H1 (cell line): ENCODE measurements at regions not wholly inside any gene's neighbourhood (a gene's known extent, or its start where the extent isn't known, plus 50 kb on each side); places are given as distances from the start of the nearest gene placed in this dataset.

Experiments used
- CTCF ChIA-PET: fragments of 300-600 bp; sonication (Branson Sonifier 250); formaldehyde crosslinking; loops from one replicate; lab custom pipeline; 2021; ENCODE audit not compliant: partially characterized antibody; lab: Charles Lee
- POLR2A ChIA-PET: fragments of 300-600 bp; sonication (Branson Sonifier 250); formaldehyde crosslinking; loops from one replicate; lab custom pipeline; 2021; ENCODE audit warnings: inconsistent platforms; ENCODE audit not compliant: partially characterized antibody; lab: Charles Lee
- DNase-seq, 2 experiments: peaks; one replicate each; pipeline versions ENCODE4 v3.0.0 to v3.0.0-alpha.2; 2010 to 2022; ENCODE audit warnings: low spot score in 2 of 2, low read depth in 1 of 2, mixed read lengths in 1 of 2
- FAIRE-seq: peaks from 2 replicates; lab custom pipeline; 2011; peaks lifted over from hg19 to GRCh38; lab: Jason Lieb, UNC
- H2AFZ ChIP-seq: 2 replicates; pipeline ENCODE4 v1.8.1; 2012; ENCODE audit warnings: low read length, inconsistent platforms
- H2AK5ac ChIP-seq: 2 replicates; pipeline ENCODE4 v1.6.1; 2013; ENCODE audit warnings: low read depth, low read length
- H2BK120ac ChIP-seq: replicated peaks from 2 replicates; pipeline ENCODE3; 2013; ENCODE audit warnings: low read depth, low read length, inconsistent platforms
- H2BK12ac ChIP-seq: 2 replicates; pipeline ENCODE4 v1.6.1; 2013; ENCODE audit warnings: low read depth, low read length
- H2BK15ac ChIP-seq: 2 replicates; pipeline ENCODE4 v1.6.1; 2013; ENCODE audit warnings: low read length
- H2BK20ac ChIP-seq: 2 replicates; pipeline ENCODE4 v1.6.1; 2013; ENCODE audit warnings: low read length
- H2BK5ac ChIP-seq: 2 replicates; pipeline ENCODE4 v1.6.1; 2013; ENCODE audit warnings: low read depth, low read length
- H3K14ac ChIP-seq: 2 replicates; pipeline ENCODE4 v1.6.1; 2013; ENCODE audit warnings: inconsistent platforms; ENCODE audit not compliant: insufficient read length
- H3K18ac ChIP-seq: 2 replicates; pipeline ENCODE4 v1.6.1; 2013; ENCODE audit warnings: low read length; ENCODE audit errors: extremely low read depth
- H3K23ac ChIP-seq: 2 replicates; pipeline ENCODE4 v1.6.1; 2013; ENCODE audit warnings: inconsistent platforms; ENCODE audit not compliant: insufficient read length
- H3K23me2 ChIP-seq: 2 replicates; pipeline ENCODE4 v1.6.1; 2013; ENCODE audit warnings: low read depth, low read length
- H3K27ac ChIP-seq: 2 replicates; pipeline ENCODE4 v1.6.1; 2011; ENCODE audit warnings: low read depth, low read length, inconsistent platforms
- H3K27me3 ChIP-seq, 4 experiments: replicated peaks in 1 of 4; 1 replicate in 1 of 4; 2 replicates in 3 of 4; pipeline versions ENCODE4 v1.6.1 to v1.8.1; 2011 to 2013; ENCODE audit warnings: low read length in 3 of 4, mild to moderate bottlenecking in 3 of 4, inconsistent platforms in 2 of 4, mixed read lengths in 2 of 4, moderate library complexity in 1 of 4; ENCODE audit not compliant: control insufficient read depth in 3 of 4, insufficient read depth in 3 of 4; ENCODE audit errors: extremely low read depth in 1 of 4
- H3K36me3 ChIP-seq, 4 experiments: 2 replicates each; pipeline versions ENCODE4 v1.6.1 to v1.8.1; 2011 to 2013; ENCODE audit warnings: mild to moderate bottlenecking in 4 of 4, low read length in 3 of 4, moderate library complexity in 2 of 4, control low read depth in 1 of 4, inconsistent platforms in 1 of 4; ENCODE audit not compliant: insufficient read depth in 4 of 4, control insufficient read depth in 2 of 4
- H3K4ac ChIP-seq: replicated peaks from 2 replicates; pipeline ENCODE3; 2013; ENCODE audit warnings: low read length, low read depth, mixed read lengths, inconsistent platforms; ENCODE audit not compliant: insufficient read length
- H3K4me1 ChIP-seq, 4 experiments: replicated peaks in 1 of 4; 1 replicate in 1 of 4; 2 replicates in 3 of 4; pipeline versions ENCODE4 v1.6.1 to v1.8.1; 2011 to 2013; ENCODE audit warnings: low read length in 3 of 4, inconsistent platforms in 2 of 4, mixed read lengths in 1 of 4; ENCODE audit not compliant: insufficient read depth in 4 of 4, control insufficient read depth in 3 of 4
- H3K4me2 ChIP-seq, 2 experiments: 2 replicates each; pipeline versions ENCODE4 v1.6.1 to v1.8.1; 2011 to 2013; ENCODE audit warnings: low read depth in 2 of 2, low read length in 2 of 2, control low read depth in 1 of 2, inconsistent platforms in 1 of 2, mild to moderate bottlenecking in 1 of 2; ENCODE audit not compliant: insufficient read depth in 1 of 2
- H3K4me3 ChIP-seq, 4 experiments: fragments of 200-600, 300-600 bp in 1 of 4; sonication (generic), shearing (Covaris generic), sonication (Bioruptor Twin) in 1 of 4; 2 replicates each; pipeline versions ENCODE4 v1.5.1 to v1.8.1; 2011 to 2016; ENCODE audit warnings: low read length in 4 of 4, low read depth in 3 of 4, control low read depth in 2 of 4, inconsistent platforms in 2 of 4, mild to moderate bottlenecking in 2 of 4, mixed read lengths in 1 of 4, moderate library complexity in 1 of 4; ENCODE audit not compliant: insufficient read depth in 2 of 4; ENCODE audit errors: extremely low read depth in 1 of 4
- H3K56ac ChIP-seq: replicated peaks from 2 replicates; pipeline ENCODE3; 2013; ENCODE audit warnings: low read depth, mild to moderate bottlenecking, mixed read lengths, low read length, inconsistent platforms; ENCODE audit not compliant: insufficient read length
- H3K79me1 ChIP-seq: 2 replicates; pipeline ENCODE4 v1.6.1; 2013; ENCODE audit warnings: low read depth, low read length, control low read depth
- H3K79me2 ChIP-seq, 2 experiments: 2 replicates each; pipeline versions ENCODE4 v1.6.1 to v1.8.1; 2012 to 2013; ENCODE audit warnings: low read length in 2 of 2, mild to moderate bottlenecking in 2 of 2, inconsistent platforms in 1 of 2; ENCODE audit not compliant: insufficient read depth in 2 of 2, control insufficient read depth in 1 of 2
- H3K9ac ChIP-seq, 4 experiments: replicated peaks in 1 of 4; 1 replicate in 1 of 4; 2 replicates in 3 of 4; pipeline versions ENCODE4 v1.6.1 to v1.8.1; 2011 to 2013; ENCODE audit warnings: low read depth in 3 of 4, low read length in 3 of 4, control low read depth in 2 of 4, mild to moderate bottlenecking in 2 of 4, moderate library complexity in 2 of 4, inconsistent platforms in 1 of 4; ENCODE audit errors: extremely low read depth in 1 of 4
- H3K9me3 ChIP-seq, 2 experiments: 2 replicates each; pipeline versions ENCODE4 v1.6.1 to v1.8.1; 2012 to 2013; ENCODE audit warnings: mild to moderate bottlenecking in 2 of 2, moderate library complexity in 2 of 2, control low read depth in 1 of 2, inconsistent platforms in 1 of 2, low read depth in 1 of 2, low read length in 1 of 2, mixed read lengths in 1 of 2; ENCODE audit not compliant: insufficient read depth in 2 of 2
- H4K20me1 ChIP-seq, 2 experiments: replicated peaks in 1 of 2; 2 replicates each; pipeline versions ENCODE3 to v1.8.1; 2011 to 2013; ENCODE audit warnings: inconsistent platforms in 2 of 2, low read length in 2 of 2, mild to moderate bottlenecking in 1 of 2; ENCODE audit not compliant: insufficient read depth in 2 of 2, control insufficient read depth in 1 of 2
- H4K5ac ChIP-seq: 2 replicates; pipeline ENCODE4 v1.6.1; 2013; ENCODE audit warnings: low read length, low read depth, mixed read lengths, inconsistent platforms; ENCODE audit not compliant: insufficient read length
- H4K8ac ChIP-seq: 2 replicates; pipeline ENCODE4 v1.8.0; 2013; ENCODE audit warnings: mild to moderate bottlenecking, moderate library complexity, low read length, inconsistent platforms; ENCODE audit not compliant: insufficient read depth; ENCODE audit errors: extremely low read depth
- H4K91ac ChIP-seq: replicated peaks from 2 replicates; pipeline ENCODE3; 2013; ENCODE audit warnings: low read length, mixed read lengths, inconsistent platforms; ENCODE audit not compliant: insufficient read length
- CBX8 ChIP-seq: fragments of 300-800, 300-1000 bp; sonication (generic); IDR thresholded peaks from 2 replicates; pipeline ENCODE4 v1.7.1; 2016; ENCODE audit warnings: low read depth, low read length, borderline replicate concordance
- CHD1 ChIP-seq: IDR thresholded peaks from 2 replicates; pipeline ENCODE4 v1.6.1; 2012; ENCODE audit warnings: low read depth, low read length, improper control_type of control experiment
- CHD2 ChIP-seq: IDR thresholded peaks from 2 replicates; pipeline ENCODE4 v1.6.1; 2012; ENCODE audit warnings: low read length, improper control_type of control experiment
- GTF2F1 ChIP-seq: IDR thresholded peaks from 2 replicates; pipeline ENCODE4 v1.6.1; 2012; ENCODE audit warnings: low read depth, low read length, improper control_type of control experiment, borderline replicate concordance
- JUND ChIP-seq: IDR thresholded peaks from 2 replicates; pipeline ENCODE4 v1.6.1; 2011; ENCODE audit warnings: mild to moderate bottlenecking, improper control_type of control experiment, low read length
- MAFK ChIP-seq: IDR thresholded peaks from 2 replicates; pipeline ENCODE4 v1.6.1; 2012; ENCODE audit warnings: low read depth, mild to moderate bottlenecking, improper control_type of control experiment, low read length
- MAX ChIP-seq: IDR thresholded peaks from 2 replicates; pipeline ENCODE4 v1.6.1; 2012; ENCODE audit warnings: inconsistent platforms
- RNF2 ChIP-seq: fragments of 200-900, 300-1000 bp; sonication (generic); IDR thresholded peaks from 2 replicates; pipeline ENCODE4 v1.7.1; 2016; ENCODE audit warnings: borderline replicate concordance, low read depth, mild to moderate bottlenecking, antibody characterized with exemption, low read length; ENCODE audit not compliant: poor library complexity, severe bottlenecking; ENCODE audit errors: missing control alignments
- RXRA ChIP-seq: IDR thresholded peaks from 2 replicates; pipeline ENCODE4 v1.6.1; 2011; ENCODE audit warnings: low read depth, mild to moderate bottlenecking, low read length, moderate library complexity; ENCODE audit not compliant: insufficient read depth
- TCF12 ChIP-seq: IDR thresholded peaks from 2 replicates; pipeline ENCODE4 v1.6.1; 2011; ENCODE audit warnings: low read depth, mild to moderate bottlenecking, low read length
- USF2 ChIP-seq: IDR thresholded peaks from 2 replicates; pipeline ENCODE4 v1.6.1; 2011; ENCODE audit warnings: low read length, improper control_type of control experiment
- YY1 ChIP-seq: IDR thresholded peaks from 2 replicates; pipeline ENCODE4 v1.6.1; 2011; ENCODE audit warnings: low read depth, mild to moderate bottlenecking, low read length
- WGBS, 2 experiments: shearing (Covaris generic) in 1 of 2; methylation state at CpG; one replicate each; pipeline versions ENCODE4 v1.1.6 to v1.1.7; 2013 to 2015; ENCODE audit warnings: low lambda C conversion rate in 2 of 2, mixed read lengths in 2 of 2, inconsistent platforms in 1 of 2, low coverage in 1 of 2, missing lambda C conversion rate in 1 of 2; ENCODE audit not compliant: insufficient replicate concordance in 2 of 2, insufficient coverage in 1 of 2, insufficient read length in 1 of 2; ENCODE audit errors: extremely low coverage in 1 of 2, missing lambda C conversion rate in 1 of 2; 5-methylcytosine and 5-hydroxymethylcytosine counted together

- Histone ChIP-seq H2BK20ac (no peak overlapping the region), H3K79me1 (no peaks in the 10 kb centered on the region), H2BK15ac (no peak overlapping the region), H3K4me3 (no peak overlapping the region), H3K27ac (no peak overlapping the region), H3K9ac (no peak overlapping the region), H2AK5ac (no peak overlapping the region), H4K91ac (no peak overlapping the region), H4K20me1 (no peaks in the 10 kb centered on the region), H3K23me2 (no peaks in the 10 kb centered on the region), H4K5ac (no peak overlapping the region), H2AFZ (peak overlapping the region; percentile 44; the same call in 1 of the 2 replicates), H4K8ac (no peak overlapping the region), H3K14ac (no peak overlapping the region), H3K27me3 (no peaks in the 10 kb centered on the region), H3K4ac (no peak overlapping the region), H3K4me2 (no peak overlapping the region; a peak in 1 of 4 replicates), H3K79me2 (no peaks in the 10 kb centered on the region), H3K56ac (no peak overlapping the region), H2BK5ac (no peak overlapping the region), H3K36me3 (no peaks in the 10 kb centered on the region), H3K23ac (no peak overlapping the region), H3K18ac (no peak overlapping the region), H2BK120ac (no peak overlapping the region), H3K4me1 (peaks cover 0 to 7% (median 5%) of the 10 kb centered on the region in 4 experiments; a peak in 4 of 7 replicates), H3K9me3 (no peaks in the 10 kb centered on the region), H2BK12ac (no peak overlapping the region)
- ChIA-PET CTCF (interaction anchor here (0.6 to 1.4 kb wide), 4 partner anchors 8 to 187 kb away, joined by 3 to 4 read pairs (median 3); no protein-coding TSS in a partner anchor), POLR2A (interaction anchor here (0.9 to 1.2 kb wide), 2 partner anchors 27 to 50 kb away, joined by 3 to 4 read pairs; no protein-coding TSS in a partner anchor)
- no peak for DNase-seq
- no peak for FAIRE-seq
- 73% methylated on average over 5 of the region's 5 CpGs; no CpG with 5 or more reads in 1 of the 2 experiments for WGBS, 2 experiments
- no peak for TF ChIP-seq YY1
- no peak for TF ChIP-seq GTF2F1
- TF ChIP-seq RNF2: no peak
- no peak for TF ChIP-seq USF2
- TF ChIP-seq RXRA: no peak
- no peak for TF ChIP-seq CHD1
- no peak for TF ChIP-seq JUND
- TF ChIP-seq TCF12: no peak
- TF ChIP-seq MAFK: no peak
- no peak for TF ChIP-seq MAX
- TF ChIP-seq CBX8: no peak
- TF ChIP-seq CHD2: no peak
Measured at GRCh38 chr11:121841487-121842191, 274.4 kb downstream of the BLID start.
